ENCODE measurements at regions not wholly inside any gene's neighbourhood (a gene's known extent, or its start where the extent isn't known, plus 50 kb on each side); places are given as distances from the start of the nearest gene placed in this dataset.
"Not testable (repeated sequence)": the region's sequence is repeated elsewhere in the genome, so short reads cannot be mapped to it uniquely, and the experiment has no call there.

DNA sequence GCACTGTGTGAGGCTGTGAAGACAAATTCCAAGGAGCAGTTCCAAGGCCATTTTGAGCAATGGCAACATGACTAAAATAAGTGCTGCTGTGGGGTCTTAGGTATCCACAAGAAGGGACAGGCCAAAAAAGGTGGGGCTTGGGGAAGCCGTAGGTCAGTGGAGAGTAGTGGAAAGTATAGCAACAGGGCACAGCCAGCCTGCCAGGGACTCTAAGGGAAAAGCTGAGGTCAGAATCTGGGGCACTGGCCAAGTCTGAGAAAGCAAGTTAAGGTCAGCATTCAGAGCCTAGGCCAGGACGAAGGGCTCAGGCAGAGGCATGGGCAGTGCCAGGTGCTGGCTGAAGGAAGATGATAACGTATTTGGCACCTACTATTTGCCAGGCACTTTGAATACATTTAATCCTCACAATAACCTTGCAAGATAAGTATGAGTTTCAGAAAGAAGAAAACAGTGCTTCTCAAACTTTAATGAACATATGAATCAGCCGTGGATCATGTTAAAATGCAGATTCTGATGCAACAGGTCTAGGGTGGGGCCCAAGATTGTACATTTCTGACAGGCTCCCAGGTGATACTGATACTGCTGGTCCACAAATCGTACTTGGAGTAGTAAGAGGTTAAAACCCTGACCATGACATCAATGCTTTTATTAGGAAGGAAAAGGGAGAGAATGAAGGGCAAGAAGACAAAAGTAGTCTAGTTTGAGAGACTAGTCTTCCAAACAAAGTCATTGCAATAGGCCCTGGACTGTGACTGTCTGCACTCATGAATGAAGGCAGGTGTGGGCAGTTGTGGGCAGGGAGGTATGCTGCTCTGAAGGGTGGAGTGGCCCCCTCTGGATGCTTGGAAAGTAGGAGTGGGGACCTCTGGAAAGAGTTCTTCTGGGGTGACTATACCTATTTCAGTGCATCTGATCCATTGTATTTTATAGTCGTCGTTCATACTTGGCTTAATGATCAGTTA is 106.3 kb upstream of the ANKRD28 start:
- no peak for DNase-seq (ENCODE audit: low spot score)

DNA sequence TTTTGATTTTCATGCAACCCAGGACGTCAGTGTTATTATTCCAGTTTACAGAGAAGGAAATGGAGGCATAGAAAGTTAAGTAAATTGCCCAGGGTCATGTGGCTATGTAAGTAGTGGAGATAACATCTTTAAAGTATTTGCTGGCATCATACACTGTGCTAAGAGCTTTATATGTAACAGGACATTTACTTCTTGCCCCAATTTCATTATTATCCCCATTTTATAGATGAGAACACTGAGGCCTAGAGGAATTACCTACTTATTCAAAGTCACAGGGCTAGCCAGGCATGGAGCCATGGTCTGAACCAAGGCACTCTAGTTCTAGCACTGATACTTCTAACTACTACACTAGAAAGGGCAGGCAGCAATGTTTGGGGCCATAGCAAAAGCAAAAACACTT is 107.3 kb upstream of the ANKRD28 start:
- DNase-seq (ENCODE audit: low spot score): no peak

DNA sequence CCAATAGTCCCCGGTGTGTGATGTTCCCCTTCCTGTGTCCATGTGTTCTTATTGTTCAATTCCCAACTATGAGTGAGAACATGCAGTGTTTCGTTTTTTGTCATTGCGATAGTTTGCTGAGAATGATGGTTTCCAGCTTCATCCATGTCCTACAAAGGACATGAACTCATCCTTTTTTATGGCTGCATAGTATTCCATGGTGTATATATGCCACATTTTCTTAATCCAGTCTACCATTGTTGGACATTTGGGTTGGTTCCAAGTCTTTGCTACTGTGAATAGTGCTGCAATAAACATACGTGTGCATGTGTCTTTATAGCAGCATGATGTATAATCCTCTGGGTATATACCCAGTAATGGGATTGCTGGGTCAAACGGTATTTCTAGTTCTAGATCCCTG is 109.6 kb upstream of the ANKRD28 start:
- not testable (repeated sequence) for DNase-seq (ENCODE audit: low spot score)

DNA sequence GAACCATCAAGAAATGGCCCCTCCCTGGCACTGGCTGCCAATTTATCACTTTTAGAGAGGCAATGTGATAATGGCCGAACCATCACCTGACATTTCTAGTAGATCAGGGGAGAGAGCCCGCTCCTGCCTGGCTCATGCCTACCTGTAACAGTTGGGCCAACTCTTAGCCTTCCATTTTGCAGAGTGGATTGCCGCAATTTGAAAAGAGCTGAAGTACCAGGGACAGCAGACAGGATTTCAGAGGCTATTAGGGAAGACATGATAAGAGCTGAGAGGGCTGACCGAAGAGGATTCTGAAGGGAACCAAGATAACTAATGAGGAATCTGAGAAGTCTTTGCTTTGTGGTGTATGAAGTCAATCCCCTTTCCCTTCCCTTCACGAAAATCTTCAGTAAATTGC is 121.2 kb upstream of the ANKRD28 start:
- no peak for DNase-seq (ENCODE audit: low spot score)

DNA sequence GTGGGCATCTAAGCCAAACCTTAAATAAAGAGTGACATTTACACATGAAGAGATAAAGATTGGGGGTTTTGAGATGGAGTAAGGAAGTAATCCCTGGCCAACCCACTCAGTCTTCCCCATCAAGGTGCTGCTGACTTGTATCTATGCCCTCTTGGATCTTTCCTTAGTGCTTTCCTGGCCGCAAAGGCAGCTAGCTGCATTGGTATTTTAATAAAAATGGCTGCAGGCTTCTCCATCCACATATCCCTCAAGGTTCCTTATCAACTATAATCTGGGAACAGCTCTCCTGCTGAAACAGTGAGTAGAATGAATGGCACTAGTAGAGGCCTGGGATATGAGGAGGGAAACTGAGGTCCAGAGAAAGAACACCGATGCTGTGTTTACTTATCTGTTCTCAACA is 122.2 kb upstream of the ANKRD28 start:
- no peak for DNase-seq (ENCODE audit: low spot score)

DNA sequence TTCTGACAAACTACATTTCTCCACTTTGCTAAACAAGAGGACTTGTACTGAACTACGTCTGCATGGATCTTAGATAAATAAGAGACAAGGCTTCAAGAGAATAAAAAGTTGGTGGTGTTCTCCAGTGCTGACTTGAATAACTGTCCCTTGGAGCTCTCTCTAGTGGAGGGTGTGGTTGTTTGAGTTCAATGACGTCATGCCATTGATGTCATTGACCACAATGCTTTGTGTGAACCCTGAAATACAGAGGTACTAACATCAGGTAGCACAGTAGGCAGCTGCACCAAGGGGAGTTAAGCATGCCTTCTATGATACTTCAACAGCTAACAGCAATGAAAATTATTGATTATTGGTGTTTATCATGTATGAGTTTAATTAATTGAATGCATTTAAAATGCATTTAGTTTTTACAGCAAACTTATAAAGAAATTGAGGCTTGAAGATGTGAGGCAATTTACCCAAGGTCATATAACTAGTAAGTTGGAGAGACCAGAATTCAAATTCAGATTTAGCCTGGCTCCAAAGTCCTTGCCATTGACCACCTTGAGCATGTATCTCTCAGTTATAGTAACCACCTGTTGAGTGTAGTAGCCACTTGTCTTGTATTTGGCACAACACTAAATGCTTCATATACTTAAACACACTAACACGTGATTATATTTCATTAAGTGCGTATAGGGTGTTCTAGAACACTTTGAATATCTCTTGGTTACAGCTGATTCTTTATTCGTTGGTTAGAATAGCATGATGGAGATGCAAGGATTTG is 126.0 kb upstream of the ANKRD28 start:
- DNase-seq (ENCODE audit: low spot score): no peak

DNA sequence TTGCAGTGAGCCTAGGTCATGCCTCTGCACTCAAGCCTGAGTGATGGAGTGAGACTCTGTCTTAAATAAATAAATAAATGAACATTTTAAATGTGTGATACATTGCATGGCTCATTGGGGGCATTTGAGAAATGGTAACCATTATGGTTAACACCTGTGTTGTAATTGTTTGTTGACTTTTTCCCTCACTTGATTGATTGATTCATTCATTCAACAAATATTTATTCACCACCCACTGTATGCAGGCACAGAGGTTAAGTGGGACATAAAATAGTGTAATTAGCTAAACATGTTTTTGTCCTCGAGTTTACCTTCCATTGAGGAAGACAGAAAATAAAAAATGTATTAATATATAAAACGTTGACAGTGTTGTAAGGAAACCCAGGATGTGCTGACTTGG is 127.1 kb upstream of the ANKRD28 start:
- DNase-seq (ENCODE audit: low spot score): no peak

DNA sequence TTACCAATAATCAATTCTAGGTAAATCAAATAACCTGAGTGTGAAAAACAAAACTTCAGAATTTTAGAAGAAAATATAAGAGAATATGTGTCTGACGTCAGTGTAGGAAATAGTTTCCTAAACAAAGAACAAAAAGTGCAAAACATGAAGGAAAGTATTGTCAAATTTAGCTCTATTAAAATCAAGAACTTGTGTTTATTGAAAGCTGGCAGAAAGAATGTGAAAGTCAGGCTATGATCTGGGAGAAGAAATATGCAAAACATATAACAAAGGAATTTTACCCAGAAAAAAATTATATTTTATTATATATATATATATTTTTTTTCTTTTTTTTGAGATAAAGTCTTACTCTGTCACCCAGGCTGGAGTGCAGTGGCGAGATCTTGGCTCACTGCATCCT is 129.1 kb upstream of the ANKRD28 start:
- DNase-seq (ENCODE audit: low spot score): peak; percentile 38

DNA sequence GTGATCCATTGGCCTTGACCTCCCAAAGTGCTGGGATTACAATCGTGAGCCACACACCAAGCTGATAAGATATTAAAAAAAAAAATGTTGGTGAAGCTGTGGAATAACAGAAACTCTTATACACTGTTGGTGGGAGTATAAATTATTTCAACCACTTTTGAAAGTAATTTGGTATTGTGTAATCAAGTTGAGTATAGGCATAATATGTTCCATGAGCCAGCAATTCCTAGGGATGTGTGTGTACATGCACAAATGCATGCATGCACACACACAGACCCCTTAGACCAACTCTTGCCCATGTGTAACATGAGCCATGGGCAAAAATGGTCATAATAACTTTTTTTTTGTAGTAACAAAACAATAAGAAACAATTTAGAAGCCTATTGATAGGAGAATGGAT is 130.2 kb upstream of the ANKRD28 start:
- no peak for DNase-seq (ENCODE audit: low spot score)

DNA sequence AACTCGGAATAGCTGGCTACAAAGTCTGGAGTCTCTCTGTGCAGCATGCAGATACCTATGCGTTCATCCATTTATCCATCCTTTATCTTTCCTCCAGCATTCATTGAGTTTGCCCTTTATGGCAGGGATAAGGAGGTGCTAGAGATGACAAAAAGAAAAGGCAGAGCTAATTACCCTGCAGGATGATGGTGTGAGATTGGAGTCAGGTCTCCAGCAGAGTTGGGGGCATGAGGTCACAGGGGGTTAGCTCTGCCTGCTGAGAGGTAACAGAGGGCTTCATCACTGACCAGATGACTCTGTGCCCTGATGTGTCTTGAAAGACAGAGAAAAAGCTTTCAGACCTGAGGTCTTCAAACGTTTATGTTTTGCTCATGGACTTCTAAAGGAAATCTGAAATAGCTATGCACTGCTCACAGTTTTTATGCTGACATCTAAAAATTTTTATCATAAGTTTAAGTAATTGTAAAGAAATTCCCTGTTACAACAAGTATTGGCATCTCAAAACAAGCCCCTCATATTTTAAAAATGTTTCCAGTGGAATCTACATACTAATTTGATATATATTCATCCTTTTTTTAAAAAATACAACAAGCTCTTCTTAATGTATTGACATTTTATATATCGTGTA is 132.3 kb upstream of the ANKRD28 start:
- no peak for DNase-seq (ENCODE audit: low spot score)

DNA sequence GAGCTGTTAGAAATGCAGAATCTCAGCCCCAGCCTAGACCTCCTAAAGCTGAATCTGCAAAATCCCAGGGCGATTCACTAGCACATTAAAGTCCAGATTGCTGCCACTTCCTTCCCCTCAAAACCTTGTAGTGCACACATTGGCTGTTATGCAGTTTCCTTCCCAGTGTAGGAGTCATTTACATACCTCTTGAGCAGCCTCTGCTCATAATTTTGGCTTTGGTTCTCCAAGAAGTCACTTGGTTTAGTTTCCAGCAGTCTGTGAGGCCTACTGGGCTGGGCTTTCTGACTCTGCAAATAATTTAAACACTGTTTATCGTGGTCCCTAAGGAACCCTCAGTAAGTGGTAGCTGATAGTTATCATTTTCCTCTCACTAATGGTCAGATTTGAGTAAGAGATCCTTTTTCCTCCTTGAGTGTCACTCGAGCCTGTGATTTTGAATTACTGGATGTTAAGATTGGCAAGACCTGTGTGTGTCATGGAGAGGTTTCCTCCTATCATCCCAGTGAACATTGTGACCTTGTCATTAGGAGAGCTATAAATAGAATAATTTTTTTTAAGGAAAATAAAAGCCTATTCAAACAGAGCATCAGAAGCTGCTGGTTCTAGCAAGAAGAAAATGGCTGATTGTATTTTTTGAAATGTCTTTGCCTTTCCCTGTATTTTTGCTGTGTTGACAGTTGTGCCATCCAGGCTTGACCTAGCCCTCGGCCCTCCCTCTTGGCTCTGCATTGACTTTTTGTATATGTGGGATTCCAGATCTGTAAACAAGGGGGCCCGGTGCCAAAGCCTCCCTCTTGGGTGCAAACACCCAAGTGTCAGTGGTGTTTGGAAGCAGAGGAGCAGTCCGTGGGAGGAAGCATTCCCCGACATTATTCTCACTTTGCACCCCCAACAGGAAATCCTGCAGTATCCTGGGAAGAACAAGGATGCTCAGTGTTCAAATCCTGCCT is 134.8 kb upstream of the ANKRD28 start:
- no peak for DNase-seq (ENCODE audit: low spot score)

DNA sequence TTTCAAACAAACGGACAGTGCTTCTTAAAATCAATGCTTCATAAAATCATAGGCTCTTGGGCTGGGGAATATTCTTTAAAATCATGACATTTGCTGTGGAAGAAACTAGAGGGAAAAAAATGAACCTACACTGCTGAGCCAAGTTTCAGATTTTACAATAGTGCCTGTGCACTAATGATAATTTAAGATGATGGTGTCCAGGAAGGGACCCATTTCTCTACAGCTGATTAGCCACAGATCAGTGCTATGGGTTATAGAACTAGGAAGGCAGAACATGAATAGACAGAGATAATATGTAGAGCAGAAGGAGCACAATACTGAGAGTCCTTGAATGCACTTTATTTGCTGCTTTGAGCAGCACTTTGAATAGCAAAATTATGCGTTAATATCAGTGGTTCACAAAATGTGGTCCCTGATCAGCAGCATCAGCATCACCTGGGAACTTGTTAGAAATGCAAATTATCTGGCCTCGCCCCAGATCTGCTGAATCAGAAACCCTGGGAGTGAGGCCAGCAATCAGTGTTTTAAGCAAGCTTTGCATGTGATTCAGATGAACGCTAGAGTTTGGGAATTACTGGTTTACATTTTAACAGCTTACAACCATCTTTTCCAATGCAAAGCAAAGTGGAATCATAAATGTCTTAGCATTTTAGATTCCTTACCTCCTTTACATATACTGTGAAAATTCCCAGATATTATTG is 135.8 kb upstream of the ANKRD28 start:
- no peak for DNase-seq (ENCODE audit: low spot score)

DNA sequence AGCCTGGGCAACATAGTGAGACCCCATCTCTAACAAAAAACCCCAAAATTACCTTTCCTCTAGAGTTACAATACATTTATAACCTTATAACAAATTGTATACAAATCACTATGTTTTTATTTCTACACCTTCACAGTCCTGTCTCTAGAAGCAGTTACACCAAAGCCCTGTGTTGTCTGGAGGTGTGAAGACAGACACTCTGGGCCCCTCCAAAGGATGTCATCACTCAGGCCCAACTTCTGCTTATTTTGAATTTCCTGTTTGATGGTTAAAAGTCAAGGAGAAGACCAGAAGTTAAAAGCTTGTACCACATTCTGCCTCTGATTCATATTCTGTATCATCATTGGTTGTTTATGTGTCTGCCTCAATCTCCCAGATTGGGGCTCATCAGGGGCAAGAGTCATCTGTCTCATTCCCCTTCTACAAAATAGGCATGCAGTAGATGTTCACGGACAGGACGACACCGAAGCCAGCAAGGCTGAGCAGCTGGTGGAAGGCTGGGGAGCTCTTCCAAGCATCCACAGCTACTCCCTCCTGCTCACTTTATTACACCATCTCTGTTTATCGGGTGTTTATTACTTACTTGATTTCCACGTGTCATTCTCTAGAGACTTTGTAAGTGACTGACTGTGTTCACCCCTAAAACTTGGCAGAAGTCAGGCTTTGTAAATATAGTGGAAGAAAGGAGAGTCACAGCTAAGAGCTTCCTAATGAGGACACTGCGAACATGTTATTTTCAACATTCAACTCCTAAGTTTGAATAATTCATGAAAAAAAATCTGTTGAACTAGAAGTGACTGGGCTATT is 136.8 kb upstream of the ANKRD28 start:
- DNase-seq (ENCODE audit: low spot score): no peak

DNA sequence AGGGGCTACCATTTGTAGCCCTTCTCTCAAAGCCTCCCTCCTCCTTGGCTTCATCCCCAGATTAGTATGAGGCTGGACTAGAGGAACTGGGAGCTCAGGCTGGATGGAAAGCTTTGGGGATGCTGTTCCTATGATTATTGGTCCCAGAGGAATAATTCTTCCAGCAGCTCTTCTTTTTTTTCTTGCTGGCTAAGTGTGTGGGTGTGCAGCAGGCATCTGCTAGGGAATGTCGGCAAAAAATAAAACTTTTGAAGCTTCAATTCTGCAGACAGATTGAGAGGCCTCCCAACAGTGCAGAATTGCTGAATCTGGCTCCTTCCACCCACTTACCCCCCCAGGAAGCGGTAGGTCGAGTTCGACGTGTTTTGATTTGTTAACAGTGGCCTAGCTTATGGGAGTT is 138.5 kb upstream of the ANKRD28 start:
- DNase-seq (ENCODE audit: low spot score): peak; percentile 82

DNA sequence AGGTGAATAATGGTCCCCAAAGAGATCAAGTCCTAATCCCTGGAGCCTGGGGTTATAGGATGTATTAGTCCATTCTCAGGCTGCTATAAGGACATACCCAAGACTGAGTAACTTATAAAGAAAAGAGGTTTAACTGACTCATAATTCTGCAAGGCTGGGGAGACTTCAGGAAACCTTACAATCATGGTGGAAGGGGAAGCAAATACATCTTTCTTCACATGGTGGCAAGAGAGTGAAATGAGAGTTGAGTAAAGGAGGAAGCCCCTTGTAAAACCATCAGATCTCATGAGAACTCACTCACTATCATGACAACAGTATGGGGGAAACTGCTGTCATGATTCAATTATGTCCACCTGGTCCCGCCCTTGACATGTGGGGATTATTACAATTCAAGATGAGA is 142.9 kb upstream of the ANKRD28 start:
- DNase-seq (ENCODE audit: low spot score): no peak

DNA sequence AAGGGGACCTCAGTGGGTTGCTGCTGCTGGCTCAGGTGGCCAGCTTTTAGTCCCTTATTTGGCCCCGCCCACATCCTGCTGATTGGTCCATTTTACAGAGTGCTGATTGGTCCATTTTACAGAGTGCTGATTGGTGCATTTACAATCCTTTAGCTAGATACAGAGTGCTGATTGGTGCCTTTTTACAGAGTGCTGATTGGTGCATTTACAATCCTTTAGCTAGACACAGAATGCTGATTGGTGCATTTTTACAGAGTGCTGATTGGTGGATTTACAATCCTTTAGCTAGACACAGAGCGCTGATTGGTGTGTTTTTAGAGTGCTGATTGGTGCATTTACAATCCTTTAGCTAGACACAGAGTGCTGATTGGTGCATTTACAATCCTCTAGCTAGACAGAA is 143.7 kb upstream of the ANKRD28 start:
- not testable (repeated sequence) for DNase-seq (ENCODE audit: low spot score)

DNA sequence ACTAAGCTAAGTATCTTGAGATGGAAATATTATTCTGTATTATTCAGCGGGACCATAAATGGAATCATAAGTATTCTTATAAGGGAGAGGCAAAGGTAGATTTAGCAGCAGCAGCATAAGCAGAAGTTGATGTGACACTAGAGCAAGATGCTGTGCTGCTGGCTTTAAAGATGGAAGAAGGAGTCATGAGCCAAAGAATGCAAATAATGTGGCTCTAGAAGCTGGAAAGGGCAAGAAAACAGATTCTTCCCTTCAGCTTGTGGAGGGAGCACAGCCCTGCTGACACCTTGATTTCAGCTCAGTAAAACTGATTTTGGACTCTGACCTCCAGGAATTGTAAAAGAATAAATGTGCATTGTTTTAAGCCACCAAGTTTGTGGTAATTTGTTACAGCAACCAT is 144.2 kb upstream of the ANKRD28 start:
- no peak for DNase-seq (ENCODE audit: low spot score)

DNA sequence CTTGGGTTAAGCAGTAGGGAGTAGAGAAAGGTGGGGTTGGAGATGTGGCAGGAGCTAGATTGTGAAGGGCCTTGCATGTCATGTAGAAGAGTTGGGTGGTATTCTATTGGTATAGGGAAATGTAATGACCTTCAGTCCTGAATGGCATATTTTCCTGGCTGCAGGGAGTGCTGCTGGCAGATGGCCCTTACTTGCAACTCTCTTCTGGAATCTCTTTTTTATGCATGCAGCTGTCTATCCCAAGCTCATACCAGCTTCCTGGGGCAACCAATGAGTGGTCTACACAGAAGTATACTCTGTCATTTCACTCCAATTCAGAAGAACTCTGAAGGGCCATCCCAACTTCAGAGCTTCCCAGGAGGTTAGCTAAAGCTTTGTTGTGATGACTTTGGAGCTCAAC is 144.7 kb upstream of the ANKRD28 start:
- DNase-seq (ENCODE audit: low spot score): no peak

DNA sequence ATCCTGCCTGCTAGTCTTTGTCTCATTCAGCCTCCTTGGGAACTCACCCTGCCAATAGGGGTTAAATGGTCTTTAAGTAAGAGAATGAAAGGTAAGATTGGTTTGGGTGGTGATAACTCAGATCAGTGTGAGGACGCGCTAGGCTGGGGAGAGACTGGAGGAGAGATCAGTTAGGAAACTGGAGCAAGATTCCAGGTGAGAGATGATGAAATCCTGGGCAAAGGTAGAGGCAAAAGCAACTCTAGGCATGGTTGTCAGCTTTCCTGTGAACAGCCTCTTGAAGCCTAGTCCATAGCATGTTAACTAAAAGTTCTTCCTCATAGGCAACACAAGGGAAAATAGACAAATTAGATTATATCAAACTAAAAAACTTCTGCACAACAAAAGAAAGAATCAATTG is 145.2 kb upstream of the ANKRD28 start:
- DNase-seq (ENCODE audit: low spot score): no peak

DNA sequence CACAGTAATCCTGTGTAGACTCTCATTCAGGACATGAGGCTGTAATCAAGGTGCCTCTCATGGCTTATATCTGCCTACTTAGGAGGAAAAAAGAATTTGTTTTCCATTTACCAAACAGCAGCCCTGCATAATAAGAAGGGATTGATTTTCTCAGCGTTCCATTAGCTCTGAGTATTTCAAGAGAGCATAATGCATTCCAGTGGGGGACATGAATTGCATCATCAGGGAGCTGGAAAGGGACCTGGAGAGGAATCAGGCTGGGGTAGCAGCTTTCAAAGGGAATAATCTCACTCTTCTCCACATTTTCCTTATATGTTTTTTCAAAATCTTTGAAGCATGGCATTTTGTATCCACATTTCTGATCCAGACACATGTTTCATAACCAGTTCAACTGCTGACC is 150.6 kb upstream of the ANKRD28 start:
- DNase-seq (ENCODE audit: low spot score): peak; percentile 61
